Skin of body (tissue), 1 donor: ENCODE measurements at regions not wholly inside any gene's neighbourhood (a gene's known extent, or its start where the extent isn't known, plus 50 kb on each side); places are given as distances from the start of the nearest gene placed in this dataset.
A peak's percentile ranks its signal among the peaks of the same experiment; 100 is the strongest.
"Not testable (repeated sequence)": the region's sequence is repeated elsewhere in the genome, so short reads cannot be mapped to it uniquely, and the experiment has no call there.

Experiments used
- DNase-seq: peaks from one replicate; lab custom pipeline; 2025; lab: John Stamatoyannopoulos, UW

DNA sequence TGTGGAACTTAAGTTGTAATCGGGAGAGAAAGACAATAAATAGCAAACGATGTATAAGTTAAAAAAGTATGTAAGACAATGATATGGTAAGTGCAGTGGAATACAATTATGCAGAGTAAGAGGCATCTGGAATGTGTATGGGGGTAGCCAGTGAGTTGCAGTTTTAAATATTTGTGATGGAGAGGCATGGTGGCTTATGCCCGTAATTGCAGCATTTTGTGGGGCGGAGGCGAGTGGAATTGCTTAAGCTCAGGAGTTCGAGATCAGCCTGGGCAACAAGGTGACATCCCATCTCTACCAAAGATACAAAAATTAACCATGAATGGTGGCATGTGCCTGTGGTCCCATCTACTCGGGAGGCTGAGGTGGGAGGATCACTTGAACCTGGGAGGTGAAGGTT lies 52.5 kb upstream of the WDFY3 start:
- DNase-seq = no peak

DNA sequence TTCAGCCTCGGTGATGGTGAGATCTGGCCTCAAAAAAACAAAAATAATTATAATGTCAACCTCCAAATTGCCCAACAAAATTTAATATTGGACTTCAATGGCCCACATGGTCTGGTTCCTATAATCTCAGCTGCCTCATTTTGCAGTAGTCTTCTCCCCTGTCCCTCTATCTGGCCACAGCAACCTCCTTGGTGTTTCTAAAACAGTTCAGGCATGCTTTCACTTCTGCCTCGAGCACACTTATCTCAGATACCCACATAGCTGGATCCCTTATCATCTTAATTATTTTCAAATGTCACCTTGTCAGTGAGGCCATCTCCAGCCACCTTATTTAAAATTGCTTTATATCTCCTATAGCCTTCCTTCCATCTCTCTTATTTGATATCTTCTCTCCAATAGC lies 52.9 kb upstream of the WDFY3 start:
- DNase-seq = no peak

GRCh38 chr4:85024671-85025070 lies 58.2 kb upstream of the WDFY3 start:
- no peak for DNase-seq

GRCh38 chr4:85028910-85029309 lies 62.4 kb upstream of the WDFY3 start:
- DNase-seq = no peak

DNA sequence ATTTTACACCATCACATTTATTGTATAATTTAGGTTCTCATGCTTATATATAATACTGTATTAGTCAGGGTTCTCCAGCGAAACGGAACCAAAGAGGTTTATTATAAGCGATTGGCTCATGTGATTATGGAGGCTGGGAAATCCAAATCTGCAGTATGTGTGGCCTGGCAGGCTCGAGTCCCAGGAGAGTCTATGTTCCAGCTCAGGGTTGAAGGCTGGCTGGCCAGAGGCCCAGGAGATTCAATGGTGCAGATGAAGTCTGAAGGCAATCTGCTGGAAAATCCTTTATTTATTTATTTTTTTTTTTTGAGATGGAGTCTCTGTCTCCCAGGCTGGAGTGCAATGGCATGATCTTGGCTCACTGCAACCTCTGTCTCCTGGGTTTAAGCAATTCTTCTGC lies 63.0 kb upstream of the WDFY3 start:
- no peak for DNase-seq

- no peak for DNase-seq
Observed at GRCh38 chr4:85030156-85030555, 63.7 kb upstream of the WDFY3 start.

DNA sequence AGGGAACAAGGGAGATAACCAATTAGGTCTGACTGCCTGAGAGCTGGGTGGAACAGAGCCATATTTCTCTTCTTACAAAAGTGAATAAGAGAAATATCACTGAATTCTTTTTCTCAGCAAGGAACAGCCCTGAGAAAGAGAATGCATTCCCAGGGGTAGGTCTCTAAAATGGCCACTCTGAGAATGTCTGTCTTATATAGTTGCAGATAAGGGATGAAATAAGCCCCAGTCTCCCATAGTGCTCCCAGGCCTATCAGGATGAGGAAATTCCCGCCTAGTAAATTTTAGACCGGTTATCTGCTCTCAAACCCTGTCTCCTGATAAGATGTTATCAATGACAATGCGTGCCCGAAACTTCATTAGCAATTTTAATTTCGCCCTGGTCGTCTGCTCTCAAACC lies 67.3 kb upstream of the WDFY3 start:
- DNase-seq = not testable (repeated sequence)

DNA sequence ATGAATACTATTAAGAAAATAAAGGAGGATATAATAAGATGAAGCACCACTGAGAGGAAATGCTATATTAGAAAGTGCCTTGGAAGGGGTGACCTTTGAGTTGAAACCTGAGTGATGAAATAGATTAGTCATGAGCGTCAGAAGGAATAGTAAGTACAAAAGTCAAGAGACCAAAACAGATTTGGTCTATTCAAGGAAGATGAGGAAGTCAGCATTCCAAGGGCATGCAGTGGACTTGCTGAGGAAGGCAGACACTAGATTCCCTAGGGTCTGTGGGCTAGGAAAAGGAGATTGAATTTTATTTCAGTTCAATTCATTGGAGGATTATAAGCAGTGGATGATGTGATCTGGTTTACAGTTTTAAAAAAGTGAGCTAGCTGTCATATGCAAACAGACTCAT lies 73.0 kb upstream of the WDFY3 start:
- DNase-seq = no peak

GRCh38 chr4:85043812-85044496 lies 77.5 kb upstream of the WDFY3 start:
- DNase-seq = not testable (repeated sequence)

- DNase-seq = no peak
Observed at GRCh38 chr4:85050736-85051135, 84.2 kb upstream of the WDFY3 start.

DNA sequence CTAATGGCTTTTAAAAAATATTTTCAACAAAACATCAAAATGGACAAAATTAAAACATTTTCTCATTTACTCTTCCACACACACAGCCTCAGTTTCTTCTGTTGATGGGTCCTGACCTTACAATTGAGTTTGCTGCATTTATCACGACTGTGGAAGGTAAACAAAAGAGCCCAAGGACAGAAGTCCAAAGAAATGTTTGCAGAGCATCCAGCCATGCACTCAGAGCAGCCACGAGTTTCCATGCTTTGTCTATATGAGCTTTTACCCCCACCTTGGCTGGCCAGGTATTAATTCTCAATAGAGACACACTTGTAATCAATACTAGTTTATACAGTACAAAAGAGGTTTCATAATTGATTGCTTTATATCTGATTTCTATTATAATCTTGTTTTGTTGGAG lies 85.0 kb upstream of the WDFY3 start:
- DNase-seq = no peak

DNA sequence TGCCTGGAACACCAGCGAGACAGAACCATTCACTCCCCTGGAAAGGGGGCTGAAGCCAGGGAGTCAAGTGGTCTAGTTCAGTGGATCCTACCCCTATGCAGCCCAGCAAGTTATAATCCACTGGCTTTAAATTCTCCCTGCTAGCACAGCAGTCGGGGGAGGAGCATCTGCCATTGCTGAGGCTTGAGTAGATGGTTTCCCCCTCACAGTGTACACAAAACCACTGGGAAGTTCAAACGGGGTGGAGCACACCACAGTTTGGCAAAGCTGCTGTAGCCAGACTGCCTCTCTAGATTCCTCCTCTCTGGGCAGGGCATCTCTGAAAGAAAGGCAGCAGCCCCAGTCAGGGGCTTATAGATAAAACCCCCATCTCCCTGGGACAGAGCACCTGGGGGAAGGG lies 88.4 kb upstream of the WDFY3 start:
- DNase-seq = not testable (repeated sequence)

DNA sequence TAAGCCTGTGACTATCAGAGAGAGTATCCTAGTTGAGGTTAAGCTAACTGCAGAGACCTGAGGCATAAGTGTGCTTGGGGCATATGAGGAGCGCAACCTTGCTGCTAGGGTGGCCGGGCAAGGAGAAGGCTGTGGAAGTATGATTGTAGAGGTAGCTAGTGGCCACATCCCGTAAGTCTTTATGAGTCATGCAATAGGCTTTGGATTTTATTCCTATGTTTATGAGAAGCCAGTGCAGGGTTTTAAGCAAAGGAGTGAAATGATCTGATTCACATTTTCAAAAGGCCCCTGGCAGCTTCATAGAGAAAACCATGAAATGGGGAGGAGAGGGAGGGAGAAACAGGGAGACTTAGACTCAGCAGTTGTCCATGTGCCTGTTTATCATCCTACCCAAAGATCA lies 92.1 kb upstream of the WDFY3 start:
- no peak for DNase-seq

DNA sequence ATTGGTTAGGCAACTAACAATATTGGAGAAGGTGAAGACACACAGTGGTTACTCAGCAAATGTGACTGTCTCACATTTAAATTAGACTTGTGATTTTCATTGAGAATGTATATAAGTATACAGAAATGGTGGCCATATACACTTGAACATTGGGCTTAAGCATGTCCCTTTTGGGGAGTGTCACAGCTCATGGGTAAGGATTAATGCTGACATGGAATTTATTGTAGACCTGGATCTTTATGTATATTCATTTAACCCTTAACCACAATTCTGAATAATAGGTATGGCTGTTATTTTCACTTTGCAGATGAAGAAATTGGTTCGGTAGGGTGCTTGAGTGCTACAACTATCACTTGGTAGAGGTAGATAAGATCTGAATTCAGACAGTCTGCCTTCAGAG lies 95.5 kb upstream of the WDFY3 start:
- no peak for DNase-seq

GRCh38 chr4:85062466-85062865 lies 96.0 kb upstream of the WDFY3 start:
- no peak for DNase-seq

GRCh38 chr4:85067342-85067741 lies 100.9 kb upstream of the WDFY3 start:
- no peak for DNase-seq

DNA sequence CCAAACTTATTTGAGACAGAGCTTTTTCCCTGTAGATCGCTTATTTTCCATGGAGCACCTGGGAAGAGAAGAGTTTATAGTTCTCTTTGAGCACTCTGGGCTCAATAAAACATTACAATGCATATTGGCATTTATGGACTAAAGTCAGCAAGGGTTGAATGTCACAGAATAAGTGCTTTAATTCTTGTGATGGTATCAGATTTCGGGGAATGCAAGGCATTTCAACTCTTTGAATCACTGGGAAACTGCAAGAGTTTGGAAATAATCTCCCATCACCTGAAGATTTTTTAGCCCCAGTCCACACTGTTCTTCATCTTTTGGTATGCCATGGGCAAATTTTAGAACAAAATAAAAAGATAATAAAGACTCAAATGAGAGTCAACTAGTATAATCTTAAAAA lies 111.5 kb upstream of the WDFY3 start:
- no peak for DNase-seq

- DNase-seq = no peak
Observed at GRCh38 chr4:85081196-85081595, 114.7 kb upstream of the WDFY3 start.

DNA sequence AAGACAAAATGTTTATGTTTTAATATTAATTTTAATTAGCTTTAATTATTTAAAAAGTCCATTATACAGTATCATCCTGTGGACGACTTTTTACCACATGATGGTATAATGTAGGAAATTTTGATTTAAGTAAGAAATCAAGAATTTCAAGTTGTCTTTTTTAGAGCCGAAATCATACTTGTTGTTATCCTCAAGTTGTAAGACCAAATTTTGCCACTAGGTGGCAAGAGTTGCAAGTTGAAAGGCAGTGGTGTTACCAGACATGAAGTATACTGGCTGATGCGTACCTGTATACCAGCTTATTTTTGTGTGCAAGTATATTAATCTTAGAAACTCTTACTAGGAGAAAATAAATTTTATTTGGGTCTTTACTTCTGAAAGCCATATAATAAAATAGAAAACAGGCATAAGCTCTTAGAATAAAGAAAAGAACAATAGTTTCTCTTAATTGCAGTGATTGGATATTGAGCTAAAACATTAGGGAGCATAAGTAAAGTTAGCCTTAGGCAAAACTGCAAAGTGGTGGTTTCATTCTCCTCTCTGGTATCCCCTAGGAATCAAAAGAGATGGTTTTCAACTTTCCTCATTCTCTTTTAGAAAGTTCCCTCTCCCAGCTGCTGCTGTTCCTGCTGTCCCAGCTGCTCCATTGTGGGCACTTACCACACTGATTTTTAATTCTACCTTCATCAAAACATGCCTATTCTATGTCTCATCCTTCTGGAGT lies 118.0 kb upstream of the WDFY3 start:
- peak; percentile 61 for DNase-seq

GRCh38 chr4:85086721-85087120 lies 120.2 kb upstream of the WDFY3 start:
- DNase-seq = no peak

DNA sequence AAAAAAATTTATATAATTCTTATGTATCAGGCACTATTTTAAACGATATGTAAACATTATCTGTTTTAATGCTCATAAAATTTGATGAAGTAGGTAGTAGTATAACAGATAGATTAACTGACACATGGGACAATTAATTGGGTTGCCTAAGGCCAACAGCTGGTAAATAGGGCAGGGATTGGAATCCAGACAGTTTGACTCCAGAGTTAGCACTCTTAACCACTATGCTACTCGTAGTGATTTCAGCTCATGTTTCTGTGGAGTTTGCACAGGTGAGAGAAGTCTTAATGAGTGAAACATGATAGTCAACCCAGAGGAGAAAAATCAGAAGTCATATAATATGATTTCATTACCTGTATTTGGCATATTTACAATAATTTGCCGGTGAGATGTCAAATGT lies 126.0 kb upstream of the WDFY3 start:
- DNase-seq = no peak

DNA sequence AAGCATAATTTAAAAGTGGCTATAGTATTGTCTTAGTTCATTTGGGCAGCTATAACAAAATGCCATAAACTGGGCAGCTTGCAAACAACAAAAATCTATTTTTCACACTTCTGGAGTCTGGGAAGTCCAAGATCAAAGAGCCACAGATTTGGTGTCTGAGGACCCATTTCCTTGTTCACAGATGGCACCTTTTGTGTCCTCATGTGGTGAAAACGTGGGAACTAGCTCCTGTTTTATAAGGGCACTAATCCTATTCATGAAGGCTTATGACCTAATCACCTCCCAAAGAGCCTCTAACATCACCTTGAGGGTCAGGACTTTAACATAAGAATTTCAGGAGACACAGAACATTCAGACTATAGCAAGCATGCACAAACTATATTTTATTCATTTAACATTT lies 126.5 kb upstream of the WDFY3 start:
- DNase-seq = no peak

- DNase-seq = no peak
Observed at GRCh38 chr4:85094735-85095134, 128.2 kb upstream of the WDFY3 start.
